ENCODE measurements at regions not wholly inside any gene's neighbourhood (a gene's known extent, or its start where the extent isn't known, plus 50 kb on each side); places are given as distances from the start of the nearest gene placed in this dataset.

GRCh38 chr6:21654361-21654760 lies 60.8 kb downstream of the SOX4 start:
- no peak for TF ChIP-seq CTCF (optimal IDR thresholded peaks at IDR 0.05 in 1 of 3, IDR thresholded peaks at IDR 0.05 in 1 of 3, conservative IDR thresholded peaks at IDR 0.05 in 1 of 3; ENCODE audit: extremely low read depth in 1 of 3, insufficient read depth in 2 of 3, low read length in 3 of 3)
- no peak for TF ChIP-seq EZH2 (IDR thresholded peaks at IDR 0.05; ENCODE audit: low read length)

Measured in keratinocyte (primary cell).